ENCODE measurements at regions not wholly inside any gene's neighbourhood (a gene's known extent, or its start where the extent isn't known, plus 50 kb on each side); places are given as distances from the start of the nearest gene placed in this dataset.

DNA sequence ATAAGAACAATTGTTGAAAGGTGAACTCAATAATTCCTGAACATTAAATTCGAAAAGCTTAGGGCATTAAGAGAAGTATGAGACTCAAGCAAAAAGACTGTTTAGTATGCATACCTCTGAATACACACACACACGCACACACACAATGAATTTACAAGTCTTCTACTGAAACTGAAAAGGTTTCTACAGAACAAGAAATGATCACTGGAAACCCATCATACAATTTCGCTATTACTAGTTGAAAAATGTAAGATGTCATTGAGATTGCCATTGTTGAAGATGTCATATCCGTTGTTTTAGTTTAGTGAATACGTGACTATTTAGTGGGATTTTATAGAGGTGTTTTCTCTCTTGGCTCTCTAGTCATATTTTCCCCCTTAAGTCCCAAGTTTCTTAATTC lies 106.8 kb downstream of the FOXB1 start:
- TF ChIP-seq HDAC2 (IDR thresholded peaks at IDR 0.05) (no peak), AFF4 (CRISPR knock-in tag; IDR thresholded peaks at IDR 0.05) (no peak), RFX5 (IDR thresholded peaks at IDR 0.05; ENCODE audit: low read depth, low read length) (no peak), EP300 (IDR thresholded peaks at IDR 0.05; ENCODE audit: low read length) (no peak), RBBP5 (IDR thresholded peaks at IDR 0.05; ENCODE audit: borderline replicate concordance, insufficient read depth, low read length, poor library complexity, severe bottlenecking) (no peak)
- TF ChIP-seq, protein P1, sequence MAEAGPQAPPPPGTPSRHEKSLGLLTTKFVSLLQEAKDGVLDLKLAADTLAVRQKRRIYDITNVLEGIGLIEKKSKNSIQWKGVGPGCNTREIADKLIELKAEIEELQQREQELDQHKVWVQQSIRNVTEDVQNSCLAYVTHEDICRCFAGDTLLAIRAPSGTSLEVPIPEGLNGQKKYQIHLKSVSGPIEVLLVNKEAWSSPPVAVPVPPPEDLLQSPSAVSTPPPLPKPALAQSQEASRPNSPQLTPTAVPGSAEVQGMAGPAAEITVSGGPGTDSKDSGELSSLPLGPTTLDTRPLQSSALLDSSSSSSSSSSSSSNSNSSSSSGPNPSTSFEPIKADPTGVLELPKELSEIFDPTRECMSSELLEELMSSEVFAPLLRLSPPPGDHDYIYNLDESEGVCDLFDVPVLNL (CRISPR knock-in tag; IDR thresholded peaks at IDR 0.05; ENCODE audit: low read depth), result no peak

All from K562 (cell line).